ENCODE measurements at regions not wholly inside any gene's neighbourhood (a gene's known extent, or its start where the extent isn't known, plus 50 kb on each side); places are given as distances from the start of the nearest gene placed in this dataset.

DNA sequence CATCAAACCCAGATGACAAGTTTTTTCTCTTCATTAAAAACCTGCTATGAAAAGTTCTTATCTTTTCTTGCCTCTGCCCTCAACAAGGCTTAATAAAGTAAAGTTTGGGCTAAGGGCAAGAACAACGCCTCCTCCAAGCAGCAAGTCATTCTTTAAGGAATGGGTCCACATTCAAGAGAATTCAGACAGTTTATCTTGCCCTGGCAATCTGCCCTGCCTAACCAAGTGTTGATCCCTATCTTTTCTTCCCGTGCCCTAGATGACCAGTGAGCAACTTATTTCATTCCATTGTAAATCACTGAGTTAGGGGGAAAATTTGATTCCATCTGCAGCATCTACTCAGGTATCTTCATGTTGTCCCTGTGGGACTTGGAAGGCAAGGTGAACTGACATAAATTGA, 370.3 kb upstream of the DPPA4 start:
- TF ChIP-seq MXI1 (conservative IDR thresholded peaks at IDR 0.05; ENCODE audit: poor library complexity, severe bottlenecking) (no peak), EZH2 (IDR thresholded peaks at IDR 0.05; ENCODE audit: borderline replicate concordance, insufficient read depth, low read length, poor library complexity, severe bottlenecking) (no peak), EP300 (conservative IDR thresholded peaks at IDR 0.05; ENCODE audit: poor library complexity, severe bottlenecking) (no peak), RAD21 (conservative IDR thresholded peaks at IDR 0.05) (no peak), TAF1 (IDR thresholded peaks at IDR 0.05; ENCODE audit: low read depth) (no peak), POLR2AphosphoS5 (IDR thresholded peaks at IDR 0.05) (no peak)
- TF ChIP-seq, protein P1, sequence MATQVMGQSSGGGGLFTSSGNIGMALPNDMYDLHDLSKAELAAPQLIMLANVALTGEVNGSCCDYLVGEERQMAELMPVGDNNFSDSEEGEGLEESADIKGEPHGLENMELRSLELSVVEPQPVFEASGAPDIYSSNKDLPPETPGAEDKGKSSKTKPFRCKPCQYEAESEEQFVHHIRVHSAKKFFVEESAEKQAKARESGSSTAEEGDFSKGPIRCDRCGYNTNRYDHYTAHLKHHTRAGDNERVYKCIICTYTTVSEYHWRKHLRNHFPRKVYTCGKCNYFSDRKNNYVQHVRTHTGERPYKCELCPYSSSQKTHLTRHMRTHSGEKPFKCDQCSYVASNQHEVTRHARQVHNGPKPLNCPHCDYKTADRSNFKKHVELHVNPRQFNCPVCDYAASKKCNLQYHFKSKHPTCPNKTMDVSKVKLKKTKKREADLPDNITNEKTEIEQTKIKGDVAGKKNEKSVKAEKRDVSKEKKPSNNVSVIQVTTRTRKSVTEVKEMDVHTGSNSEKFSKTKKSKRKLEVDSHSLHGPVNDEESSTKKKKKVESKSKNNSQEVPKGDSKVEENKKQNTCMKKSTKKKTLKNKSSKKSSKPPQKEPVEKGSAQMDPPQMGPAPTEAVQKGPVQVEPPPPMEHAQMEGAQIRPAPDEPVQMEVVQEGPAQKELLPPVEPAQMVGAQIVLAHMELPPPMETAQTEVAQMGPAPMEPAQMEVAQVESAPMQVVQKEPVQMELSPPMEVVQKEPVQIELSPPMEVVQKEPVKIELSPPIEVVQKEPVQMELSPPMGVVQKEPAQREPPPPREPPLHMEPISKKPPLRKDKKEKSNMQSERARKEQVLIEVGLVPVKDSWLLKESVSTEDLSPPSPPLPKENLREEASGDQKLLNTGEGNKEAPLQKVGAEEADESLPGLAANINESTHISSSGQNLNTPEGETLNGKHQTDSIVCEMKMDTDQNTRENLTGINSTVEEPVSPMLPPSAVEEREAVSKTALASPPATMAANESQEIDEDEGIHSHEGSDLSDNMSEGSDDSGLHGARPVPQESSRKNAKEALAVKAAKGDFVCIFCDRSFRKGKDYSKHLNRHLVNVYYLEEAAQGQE (IDR thresholded peaks at IDR 0.05; ENCODE audit: borderline replicate concordance), result no peak
- TF ChIP-seq, protein P2, sequence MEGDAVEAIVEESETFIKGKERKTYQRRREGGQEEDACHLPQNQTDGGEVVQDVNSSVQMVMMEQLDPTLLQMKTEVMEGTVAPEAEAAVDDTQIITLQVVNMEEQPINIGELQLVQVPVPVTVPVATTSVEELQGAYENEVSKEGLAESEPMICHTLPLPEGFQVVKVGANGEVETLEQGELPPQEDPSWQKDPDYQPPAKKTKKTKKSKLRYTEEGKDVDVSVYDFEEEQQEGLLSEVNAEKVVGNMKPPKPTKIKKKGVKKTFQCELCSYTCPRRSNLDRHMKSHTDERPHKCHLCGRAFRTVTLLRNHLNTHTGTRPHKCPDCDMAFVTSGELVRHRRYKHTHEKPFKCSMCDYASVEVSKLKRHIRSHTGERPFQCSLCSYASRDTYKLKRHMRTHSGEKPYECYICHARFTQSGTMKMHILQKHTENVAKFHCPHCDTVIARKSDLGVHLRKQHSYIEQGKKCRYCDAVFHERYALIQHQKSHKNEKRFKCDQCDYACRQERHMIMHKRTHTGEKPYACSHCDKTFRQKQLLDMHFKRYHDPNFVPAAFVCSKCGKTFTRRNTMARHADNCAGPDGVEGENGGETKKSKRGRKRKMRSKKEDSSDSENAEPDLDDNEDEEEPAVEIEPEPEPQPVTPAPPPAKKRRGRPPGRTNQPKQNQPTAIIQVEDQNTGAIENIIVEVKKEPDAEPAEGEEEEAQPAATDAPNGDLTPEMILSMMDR (IDR thresholded peaks at IDR 0.05; ENCODE audit: poor library complexity, severe bottlenecking), result no peak
